ENCODE measurements at regions not wholly inside any gene's neighbourhood (a gene's known extent, or its start where the extent isn't known, plus 50 kb on each side); places are given as distances from the start of the nearest gene placed in this dataset.
A peak's percentile ranks its signal among the peaks of the same experiment; 100 is the strongest.

DNA sequence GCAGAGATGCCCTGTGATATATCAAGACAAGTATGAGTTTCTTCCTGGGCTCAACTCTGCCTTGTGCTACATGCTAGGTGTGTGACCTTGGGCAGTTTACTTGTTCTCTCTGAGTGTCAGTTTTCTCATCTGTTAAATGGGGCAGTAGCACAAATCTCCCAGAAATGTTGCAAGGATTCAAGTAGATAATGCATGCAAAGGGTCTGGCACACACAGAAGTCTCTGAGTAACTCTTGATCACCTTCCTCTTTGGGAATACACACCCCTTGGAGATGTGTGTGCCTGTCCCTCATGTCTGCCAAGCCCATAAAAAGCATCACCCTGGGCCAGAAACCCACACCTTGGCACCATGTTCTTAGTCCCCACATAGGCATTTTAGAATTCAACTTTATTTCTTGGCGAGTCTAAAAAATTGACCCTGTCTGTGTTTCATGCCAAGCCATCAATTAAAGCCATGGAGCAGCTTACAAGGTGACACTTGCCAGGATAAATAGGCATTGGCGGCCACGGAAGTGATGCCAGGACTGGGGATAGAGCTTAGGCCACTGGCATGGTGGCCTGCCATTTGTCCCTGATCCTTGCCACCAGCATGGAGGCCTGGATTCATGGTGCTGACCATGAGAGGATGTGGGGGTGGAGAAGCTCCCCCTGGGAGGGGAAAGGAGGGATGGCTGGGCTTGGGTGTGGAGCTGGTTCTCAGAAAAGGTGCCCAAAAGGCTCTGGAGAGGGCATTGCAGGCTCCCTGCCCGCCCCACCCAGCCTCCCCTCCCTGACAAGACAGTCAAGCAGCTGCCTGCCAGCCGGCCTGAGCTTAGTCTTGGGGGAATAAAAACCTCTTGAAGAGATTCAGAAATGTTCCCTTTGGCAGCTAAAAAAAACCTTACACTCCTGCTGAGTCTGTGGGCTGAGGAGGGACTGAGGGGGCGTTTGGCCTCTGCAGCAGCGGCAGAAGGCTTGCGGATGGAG lies 118.0 kb upstream of the IPO9 start:
- TF ChIP-seq, protein P1, sequence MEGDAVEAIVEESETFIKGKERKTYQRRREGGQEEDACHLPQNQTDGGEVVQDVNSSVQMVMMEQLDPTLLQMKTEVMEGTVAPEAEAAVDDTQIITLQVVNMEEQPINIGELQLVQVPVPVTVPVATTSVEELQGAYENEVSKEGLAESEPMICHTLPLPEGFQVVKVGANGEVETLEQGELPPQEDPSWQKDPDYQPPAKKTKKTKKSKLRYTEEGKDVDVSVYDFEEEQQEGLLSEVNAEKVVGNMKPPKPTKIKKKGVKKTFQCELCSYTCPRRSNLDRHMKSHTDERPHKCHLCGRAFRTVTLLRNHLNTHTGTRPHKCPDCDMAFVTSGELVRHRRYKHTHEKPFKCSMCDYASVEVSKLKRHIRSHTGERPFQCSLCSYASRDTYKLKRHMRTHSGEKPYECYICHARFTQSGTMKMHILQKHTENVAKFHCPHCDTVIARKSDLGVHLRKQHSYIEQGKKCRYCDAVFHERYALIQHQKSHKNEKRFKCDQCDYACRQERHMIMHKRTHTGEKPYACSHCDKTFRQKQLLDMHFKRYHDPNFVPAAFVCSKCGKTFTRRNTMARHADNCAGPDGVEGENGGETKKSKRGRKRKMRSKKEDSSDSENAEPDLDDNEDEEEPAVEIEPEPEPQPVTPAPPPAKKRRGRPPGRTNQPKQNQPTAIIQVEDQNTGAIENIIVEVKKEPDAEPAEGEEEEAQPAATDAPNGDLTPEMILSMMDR (IDR thresholded peaks at IDR 0.05; ENCODE audit: partially characterized antibody, unreplicated experiment), result no peak
- no peak for DNase-seq
- peak overlapping the region; percentile 1 for H3K4me3 Mint-ChIP-seq (ENCODE audit: unreplicated experiment)
- H3K27me3 Mint-ChIP-seq (ENCODE audit: unreplicated experiment), result peaks cover 9% of the 10 kb centered on the region
- peaks cover 8% of the 10 kb centered on the region for H3K36me3 Mint-ChIP-seq (ENCODE audit: unreplicated experiment)
- H3K4me1 Mint-ChIP-seq (ENCODE audit: low read depth, unreplicated experiment), result peaks cover 53% of the 10 kb centered on the region
- peaks cover 13% of the 10 kb centered on the region for H3K9me3 Mint-ChIP-seq (ENCODE audit: unreplicated experiment)
- no peak overlapping the region for H3K27ac Mint-ChIP-seq (ENCODE audit: unreplicated experiment)

DNA sequence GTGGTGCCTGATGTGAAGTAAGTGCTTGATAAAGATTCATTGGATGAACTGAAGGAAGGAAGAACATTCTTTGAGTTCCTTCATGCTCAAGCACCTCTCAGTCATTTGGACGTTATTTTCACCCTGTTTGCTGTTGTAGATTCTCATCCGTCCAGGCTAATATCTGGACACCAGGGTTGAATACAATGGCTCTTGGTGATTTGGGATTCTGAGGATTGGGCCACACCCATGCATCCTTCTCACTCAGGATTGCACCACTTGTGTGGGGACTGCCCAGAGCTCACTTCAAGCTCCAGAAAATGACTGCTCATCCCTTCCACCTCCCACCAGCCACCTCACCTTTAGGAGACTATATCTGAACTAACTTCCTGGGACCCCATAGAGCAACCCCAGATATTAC lies 117.1 kb upstream of the IPO9 start:
- peaks cover 7% of the 10 kb centered on the region for H3K27me3 Mint-ChIP-seq (ENCODE audit: unreplicated experiment)
- H3K9me3 Mint-ChIP-seq (ENCODE audit: unreplicated experiment), result peaks cover 14% of the 10 kb centered on the region
- H3K4me1 Mint-ChIP-seq (ENCODE audit: low read depth, unreplicated experiment), result peaks cover 45% of the 10 kb centered on the region
- no peak for DNase-seq
- peak overlapping the region; percentile 1 for H3K4me3 Mint-ChIP-seq (ENCODE audit: unreplicated experiment)
- TF ChIP-seq, protein P1 (IDR thresholded peaks at IDR 0.05; ENCODE audit: partially characterized antibody, unreplicated experiment), result no peak
- H3K36me3 Mint-ChIP-seq (ENCODE audit: unreplicated experiment), result peaks cover 8% of the 10 kb centered on the region
- no peak overlapping the region for H3K27ac Mint-ChIP-seq (ENCODE audit: unreplicated experiment)

DNA sequence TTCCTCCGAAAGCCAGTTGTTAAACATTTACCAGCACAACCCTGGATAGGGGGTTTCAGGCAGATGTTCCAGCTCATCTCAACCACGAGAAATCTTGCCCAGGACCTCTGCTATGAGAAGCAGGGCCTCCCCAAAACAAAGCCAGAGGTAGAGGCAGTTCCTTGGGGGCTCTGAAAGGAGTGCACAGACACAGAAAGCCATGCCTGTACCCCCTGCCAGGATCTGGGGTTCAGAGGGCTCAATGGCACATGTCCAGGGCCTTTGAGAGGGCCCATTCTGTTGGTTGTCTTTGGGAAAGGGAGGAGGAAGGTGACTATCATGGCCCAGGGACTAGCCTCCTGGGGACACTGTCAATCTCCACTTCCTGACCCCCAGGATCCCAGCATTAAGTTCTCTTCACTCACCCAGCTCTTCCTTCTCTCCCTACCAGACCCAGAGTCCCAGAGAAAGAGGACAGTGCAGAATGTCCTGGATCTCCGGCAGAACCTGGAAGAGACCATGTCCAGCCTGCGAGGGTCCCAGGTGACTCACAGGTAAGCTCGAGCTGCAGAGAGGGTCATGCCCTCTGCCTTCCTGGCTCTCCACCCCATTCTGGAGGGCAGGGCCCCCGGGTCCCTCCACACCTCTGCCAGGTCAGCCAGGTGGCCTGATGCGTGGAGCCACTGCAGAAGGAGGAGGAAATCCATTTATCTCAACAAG lies 116.4 kb upstream of the IPO9 start:
- Mint-ChIP-seq H3K27ac (ENCODE audit: unreplicated experiment) (no peak overlapping the region), H3K9me3 (ENCODE audit: unreplicated experiment) (peaks cover 14% of the 10 kb centered on the region), H3K4me1 (ENCODE audit: low read depth, unreplicated experiment) (peaks cover 43% of the 10 kb centered on the region), H3K4me3 (ENCODE audit: unreplicated experiment) (peak overlapping the region; percentile 43), H3K36me3 (ENCODE audit: unreplicated experiment) (peaks cover 8% of the 10 kb centered on the region), H3K27me3 (ENCODE audit: unreplicated experiment) (peaks cover 6% of the 10 kb centered on the region)
- TF ChIP-seq, protein P1 (IDR thresholded peaks at IDR 0.05; ENCODE audit: partially characterized antibody, unreplicated experiment), result no peak
- DNase-seq, result no peak

DNA sequence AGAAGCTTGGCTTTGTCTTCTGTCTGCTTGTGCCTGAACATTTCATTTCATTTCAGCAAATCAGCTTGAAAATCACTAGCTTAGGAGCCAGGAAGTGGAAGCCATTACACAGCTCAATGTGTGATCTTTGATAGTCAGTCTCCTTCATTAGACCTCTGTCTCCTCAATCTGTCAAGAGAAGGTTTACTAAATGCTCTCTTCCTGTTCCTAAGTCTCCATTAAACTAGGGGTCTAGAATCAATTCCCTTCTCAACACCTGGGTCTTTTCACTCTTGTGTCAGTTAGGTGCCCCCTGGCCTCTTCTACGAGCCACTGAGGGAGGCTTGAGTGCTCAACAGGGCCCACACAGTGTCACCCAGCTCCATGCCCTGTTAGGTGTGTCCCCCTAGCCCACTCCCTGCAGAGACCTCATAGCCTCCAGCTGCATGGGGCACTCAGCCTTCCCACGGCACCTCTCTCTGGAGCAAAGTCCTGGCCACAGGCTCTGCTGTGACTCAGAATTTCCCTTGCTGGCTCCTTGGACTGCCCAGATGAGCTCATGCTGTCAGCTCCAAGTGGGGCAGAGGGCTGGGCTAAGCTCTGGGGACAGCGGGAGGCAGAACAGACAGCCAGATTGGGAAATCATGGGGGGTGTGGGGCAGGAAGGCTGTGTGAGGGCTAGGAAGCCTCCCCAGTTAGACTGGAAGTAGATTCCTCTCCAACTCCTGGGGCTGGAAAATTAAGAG lies 115.7 kb upstream of the IPO9 start:
- peak overlapping the region; percentile 43 for H3K4me3 Mint-ChIP-seq (ENCODE audit: unreplicated experiment)
- H3K4me1 Mint-ChIP-seq (ENCODE audit: low read depth, unreplicated experiment), result peaks cover 37% of the 10 kb centered on the region
- H3K9me3 Mint-ChIP-seq (ENCODE audit: unreplicated experiment), result peaks cover 17% of the 10 kb centered on the region
- peak; percentile 48 for DNase-seq
- peak overlapping the region; percentile 79 for H3K27ac Mint-ChIP-seq (ENCODE audit: unreplicated experiment)
- H3K27me3 Mint-ChIP-seq (ENCODE audit: unreplicated experiment), result peaks cover 8% of the 10 kb centered on the region
- H3K36me3 Mint-ChIP-seq (ENCODE audit: unreplicated experiment), result peaks cover 13% of the 10 kb centered on the region
- TF ChIP-seq, protein P1 (IDR thresholded peaks at IDR 0.05; ENCODE audit: partially characterized antibody, unreplicated experiment), result no peak
